ENCODE measurements at regions not wholly inside any gene's neighbourhood (a gene's known extent, or its start where the extent isn't known, plus 50 kb on each side); places are given as distances from the start of the nearest gene placed in this dataset.

DNA sequence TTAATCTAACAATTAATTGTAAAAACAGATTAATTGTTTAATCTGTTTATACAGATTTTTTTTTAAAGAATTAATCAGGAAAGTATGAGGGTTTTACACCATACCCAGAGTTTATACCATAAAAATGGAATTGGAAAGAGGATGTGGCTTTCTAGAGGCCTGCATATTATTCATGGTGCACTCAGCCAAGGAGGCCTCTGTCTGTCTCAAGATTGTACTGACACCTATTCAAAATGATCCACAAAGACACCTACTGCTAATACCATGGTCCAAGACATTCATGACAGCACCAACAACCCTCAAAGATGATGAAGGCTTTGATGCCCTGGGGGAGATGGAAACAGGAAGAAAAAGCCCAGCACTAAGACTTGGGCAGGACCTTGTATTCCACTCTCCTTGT is 58.1 kb upstream of the MAST4 start:
- Mint-ChIP-seq H3K27ac (no peak overlapping the region), H3K9me3 (no peaks in the 10 kb centered on the region)
- H3K27me3 ChIP-seq, result no peaks in the 10 kb centered on the region

DNA sequence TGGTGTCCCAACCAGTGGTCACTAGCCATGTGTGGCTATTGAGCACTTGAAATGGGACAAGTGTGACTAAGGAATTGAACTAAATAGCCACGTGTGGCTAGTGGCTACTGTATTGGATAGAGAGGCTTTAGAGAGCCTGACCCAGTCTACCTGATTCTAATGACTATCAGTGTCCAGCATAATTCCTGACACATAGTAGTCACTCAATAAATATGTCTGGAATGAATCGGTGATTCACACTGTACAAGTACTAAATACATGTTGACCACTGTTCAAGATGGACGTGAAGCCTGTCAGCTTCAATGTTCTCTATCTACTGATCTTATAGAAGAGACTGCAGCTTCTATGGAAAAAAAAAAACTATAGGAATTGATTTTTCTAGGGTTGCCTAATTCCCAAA is 57.7 kb upstream of the MAST4 start:
- H3K79me2 ChIP-seq (ENCODE audit: low read depth), result no peaks in the 10 kb centered on the region
- H3K4me2 ChIP-seq, result no peak overlapping the region
- Mint-ChIP-seq H3K27ac (no peak overlapping the region), H3K4me3 (no peak overlapping the region), H3K4me1 (no peaks in the 10 kb centered on the region), H3K9me3 (no peaks in the 10 kb centered on the region), H3K36me3 (no peaks in the 10 kb centered on the region), H3K27me3 (ENCODE audit: insufficient read depth, low read depth) (peaks cover 5% of the 10 kb centered on the region)
- H3K36me3 ChIP-seq, result no peaks in the 10 kb centered on the region
- H3K9ac ChIP-seq, result no peak overlapping the region
- H3K4me1 ChIP-seq, result peaks cover 5% of the 10 kb centered on the region
- no peak overlapping the region for H3K4me3 ChIP-seq
- H4K20me1 ChIP-seq (ENCODE audit: low read depth), result no peaks in the 10 kb centered on the region
- DNase-seq (ENCODE audit: low spot score), result no peak
- TF ChIP-seq, protein P1, sequence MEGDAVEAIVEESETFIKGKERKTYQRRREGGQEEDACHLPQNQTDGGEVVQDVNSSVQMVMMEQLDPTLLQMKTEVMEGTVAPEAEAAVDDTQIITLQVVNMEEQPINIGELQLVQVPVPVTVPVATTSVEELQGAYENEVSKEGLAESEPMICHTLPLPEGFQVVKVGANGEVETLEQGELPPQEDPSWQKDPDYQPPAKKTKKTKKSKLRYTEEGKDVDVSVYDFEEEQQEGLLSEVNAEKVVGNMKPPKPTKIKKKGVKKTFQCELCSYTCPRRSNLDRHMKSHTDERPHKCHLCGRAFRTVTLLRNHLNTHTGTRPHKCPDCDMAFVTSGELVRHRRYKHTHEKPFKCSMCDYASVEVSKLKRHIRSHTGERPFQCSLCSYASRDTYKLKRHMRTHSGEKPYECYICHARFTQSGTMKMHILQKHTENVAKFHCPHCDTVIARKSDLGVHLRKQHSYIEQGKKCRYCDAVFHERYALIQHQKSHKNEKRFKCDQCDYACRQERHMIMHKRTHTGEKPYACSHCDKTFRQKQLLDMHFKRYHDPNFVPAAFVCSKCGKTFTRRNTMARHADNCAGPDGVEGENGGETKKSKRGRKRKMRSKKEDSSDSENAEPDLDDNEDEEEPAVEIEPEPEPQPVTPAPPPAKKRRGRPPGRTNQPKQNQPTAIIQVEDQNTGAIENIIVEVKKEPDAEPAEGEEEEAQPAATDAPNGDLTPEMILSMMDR (IDR thresholded peaks at IDR 0.05), result no peak
- H3K27ac ChIP-seq, result no peak overlapping the region
- no peaks in the 10 kb centered on the region for H3K27me3 ChIP-seq
- no peaks in the 10 kb centered on the region for H3F3A ChIP-seq (ENCODE audit: low read depth)
- no peaks in the 10 kb centered on the region for H3K9me3 ChIP-seq (ENCODE audit: low read depth)
- no peak overlapping the region for H2AFZ ChIP-seq (replicated peaks)

More for the DNA sequence above, 58.1 kb upstream of the MAST4 start:
- Histone ChIP-seq H3K4me1 (peaks cover 5% of the 10 kb centered on the region), H4K20me1 (ENCODE audit: low read depth) (no peaks in the 10 kb centered on the region), H3K79me2 (ENCODE audit: low read depth) (no peaks in the 10 kb centered on the region), H2AFZ (replicated peaks) (no peak overlapping the region), H3K4me2 (no peak overlapping the region), H3K9ac (no peak overlapping the region), H3K9me3 (ENCODE audit: low read depth) (no peaks in the 10 kb centered on the region), H3F3A (ENCODE audit: low read depth) (no peaks in the 10 kb centered on the region), H3K36me3 (no peaks in the 10 kb centered on the region), H3K4me3 (no peak overlapping the region), H3K27ac (no peak overlapping the region)
- Mint-ChIP-seq H3K36me3 (no peaks in the 10 kb centered on the region), H3K4me3 (no peak overlapping the region), H3K4me1 (no peaks in the 10 kb centered on the region), H3K27me3 (ENCODE audit: insufficient read depth, low read depth) (peaks cover 5% of the 10 kb centered on the region)
- no peak for TF ChIP-seq EZH2phosphoT487 (IDR thresholded peaks at IDR 0.05)
- TF ChIP-seq EZH2 (IDR thresholded peaks at IDR 0.05), result no peak
- TF ChIP-seq, protein P1 (IDR thresholded peaks at IDR 0.05), result no peak
- DNase-seq (ENCODE audit: low spot score), result no peak

DNA sequence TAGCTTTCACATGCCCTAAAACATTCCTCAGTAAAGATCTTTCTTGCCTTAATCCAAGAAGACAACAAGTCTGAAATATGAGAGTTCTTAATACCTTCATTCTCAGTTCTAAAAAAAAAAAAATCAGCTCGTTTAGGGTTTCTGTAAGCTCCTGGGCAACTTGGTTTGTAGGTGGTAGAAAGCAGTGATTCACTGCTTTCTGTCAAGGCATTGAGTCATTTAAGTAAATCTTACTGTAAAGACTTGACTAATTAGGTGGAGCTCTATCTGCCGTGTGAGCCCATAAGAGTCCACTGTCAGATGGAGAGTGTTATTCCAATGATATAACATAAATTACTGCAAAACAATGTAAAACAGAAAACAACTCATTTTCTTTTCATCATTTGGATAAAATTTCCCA is 56.1 kb upstream of the MAST4 start:
- no peaks in the 10 kb centered on the region for H3K9me3 Mint-ChIP-seq
- no peaks in the 10 kb centered on the region for H3F3A ChIP-seq (ENCODE audit: low read depth)
- peaks cover 5% of the 10 kb centered on the region for H3K27me3 Mint-ChIP-seq (ENCODE audit: insufficient read depth, low read depth)
- TF ChIP-seq EZH2phosphoT487 (IDR thresholded peaks at IDR 0.05) (no peak), EZH2 (IDR thresholded peaks at IDR 0.05) (no peak)
- TF ChIP-seq, protein P1 (IDR thresholded peaks at IDR 0.05), result no peak
- H3K27ac ChIP-seq, result no peak overlapping the region
- peaks cover 5% of the 10 kb centered on the region for H3K4me1 ChIP-seq
- no peaks in the 10 kb centered on the region for H4K20me1 ChIP-seq (ENCODE audit: low read depth)
- no peaks in the 10 kb centered on the region for H3K79me2 ChIP-seq (ENCODE audit: low read depth)
- H3K9ac ChIP-seq, result no peak overlapping the region
- no peak overlapping the region for H3K27ac Mint-ChIP-seq
- no peak overlapping the region for H3K4me2 ChIP-seq
- H3K4me3 ChIP-seq, result no peak overlapping the region
- H3K4me1 Mint-ChIP-seq, result no peaks in the 10 kb centered on the region
- no peak overlapping the region for H3K4me3 Mint-ChIP-seq
- no peaks in the 10 kb centered on the region for H3K9me3 ChIP-seq (ENCODE audit: low read depth)
- H3K36me3 Mint-ChIP-seq, result no peaks in the 10 kb centered on the region
- peak overlapping the region; percentile 66 for H2AFZ ChIP-seq (replicated peaks)
- no peaks in the 10 kb centered on the region for H3K27me3 ChIP-seq
- DNase-seq (ENCODE audit: low spot score), result no peak
- no peaks in the 10 kb centered on the region for H3K36me3 ChIP-seq

DNA sequence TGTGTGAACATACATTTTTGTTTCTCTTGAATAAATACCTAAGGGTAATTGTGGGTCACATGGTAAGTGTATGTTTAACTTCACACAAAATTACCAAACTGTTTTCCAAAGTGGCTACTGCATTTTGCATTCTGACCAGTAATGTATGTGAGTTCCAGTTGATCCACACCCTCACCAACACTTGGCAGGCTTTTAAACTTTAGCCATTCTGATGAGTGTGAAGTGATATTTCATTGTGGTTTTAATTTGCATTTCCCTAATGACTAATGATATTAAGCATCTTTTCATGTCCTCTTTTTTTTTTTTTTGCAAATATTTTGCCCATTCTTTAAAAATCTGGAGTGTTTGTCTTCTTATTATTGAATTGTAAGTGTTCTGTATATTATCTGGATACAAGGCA is 53.5 kb upstream of the MAST4 start:
- no peak overlapping the region for H3K4me2 ChIP-seq
- Mint-ChIP-seq H3K9me3 (peaks cover 5% of the 10 kb centered on the region), H3K4me1 (no peaks in the 10 kb centered on the region), H3K36me3 (no peaks in the 10 kb centered on the region), H3K27me3 (ENCODE audit: insufficient read depth, low read depth) (no peaks in the 10 kb centered on the region), H3K27ac (no peak overlapping the region), H3K4me3 (no peak overlapping the region)
- no peaks in the 10 kb centered on the region for H3F3A ChIP-seq (ENCODE audit: low read depth)
- H3K36me3 ChIP-seq, result no peaks in the 10 kb centered on the region
- H4K20me1 ChIP-seq (ENCODE audit: low read depth), result no peaks in the 10 kb centered on the region
- no peak overlapping the region for H3K27ac ChIP-seq
- H3K9ac ChIP-seq, result no peak overlapping the region
- no peaks in the 10 kb centered on the region for H3K79me2 ChIP-seq (ENCODE audit: low read depth)
- no peaks in the 10 kb centered on the region for H3K27me3 ChIP-seq
- H2AFZ ChIP-seq (replicated peaks), result no peak overlapping the region
- DNase-seq (ENCODE audit: low spot score), result no peak
- TF ChIP-seq EZH2 (IDR thresholded peaks at IDR 0.05) (no peak), EZH2phosphoT487 (IDR thresholded peaks at IDR 0.05) (no peak)
- TF ChIP-seq, protein P1 (IDR thresholded peaks at IDR 0.05), result no peak
- no peak overlapping the region for H3K4me3 ChIP-seq
- peaks cover 5% of the 10 kb centered on the region for H3K4me1 ChIP-seq
- H3K9me3 ChIP-seq (ENCODE audit: low read depth), result peaks cover 11% of the 10 kb centered on the region

Data from neural progenitor cell (in vitro differentiated cells).